ENCODE measurements at regions not wholly inside any gene's neighbourhood (a gene's known extent, or its start where the extent isn't known, plus 50 kb on each side); places are given as distances from the start of the nearest gene placed in this dataset.

GRCh38 chr5:105101577-105101976, 1539.0 kb upstream of the NUDT12 start:
- TF ChIP-seq CTCF (tag by site-specific recombination; IDR thresholded peaks at IDR 0.05) (no peak), FEZF1 (tag by site-specific recombination; IDR thresholded peaks at IDR 0.05) (no peak), ZBTB21 (tag by site-specific recombination; IDR thresholded peaks at IDR 0.05) (no peak), ZNF792 (tag by site-specific recombination; IDR thresholded peaks at IDR 0.05) (no peak), PBX3 (CRISPR knock-in tag; IDR thresholded peaks at IDR 0.05) (no peak), TCF7L2 (IDR thresholded peaks at IDR 0.05; ENCODE audit: borderline replicate concordance, low read depth, low read length) (no peak), ZNF155 (tag by site-specific recombination; IDR thresholded peaks at IDR 0.05) (no peak), BCL6B (tag by site-specific recombination; IDR thresholded peaks at IDR 0.05) (no peak), GLI4 (tag by site-specific recombination; IDR thresholded peaks at IDR 0.05) (no peak)

Measured in HEK293 (cell line).